ENCODE measurements at regions not wholly inside any gene's neighbourhood (a gene's known extent, or its start where the extent isn't known, plus 50 kb on each side); places are given as distances from the start of the nearest gene placed in this dataset.

DNA sequence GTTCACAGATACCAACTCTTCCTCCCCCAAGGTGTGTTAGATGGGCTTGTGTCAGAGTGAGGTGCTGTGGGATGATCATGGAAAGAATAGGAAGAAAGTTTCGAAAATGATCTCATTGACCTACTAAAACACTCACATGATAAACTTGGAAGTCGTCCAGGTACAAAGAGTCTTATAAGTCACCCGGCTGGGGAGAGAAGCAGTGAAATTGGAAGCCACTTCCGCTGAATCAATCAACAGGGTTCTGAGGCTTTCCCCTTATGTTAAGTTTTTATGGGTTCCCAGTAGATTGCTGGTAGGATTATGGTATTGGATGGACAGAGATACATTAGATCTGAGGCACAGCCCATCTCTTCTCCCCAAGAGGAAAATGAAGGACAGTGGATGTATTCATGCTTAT lies 218.8 kb upstream of the MSX2 start:
- no peak overlapping the region for H2AFZ ChIP-seq (ENCODE audit: low read length)
- FAIRE-seq (no peak), DNase-seq (ENCODE audit: low read depth in 1 of 2, low spot score in 2 of 2) (no peak)
- peaks cover 0 to 4% of the 10 kb centered on the region in 2 experiments; a peak in 1 of 4 replicates for H3K9me3 ChIP-seq (ENCODE audit: insufficient read depth in 2 of 2, low read depth in 1 of 2, low read length in 1 of 2)
- H3K27ac ChIP-seq (ENCODE audit: low read depth, low read length) = no peak overlapping the region
- no peak overlapping the region for H3K23ac ChIP-seq (ENCODE audit: insufficient read length)
- no peak overlapping the region for H2BK20ac ChIP-seq (ENCODE audit: low read length)
- no peaks in the 10 kb centered on the region; a peak in 1 of 7 replicates for H3K27me3 ChIP-seq (replicated peaks in 1 of 4; ENCODE audit: control insufficient read depth in 3 of 4, extremely low read depth in 1 of 4, insufficient read depth in 3 of 4, low read length in 3 of 4)
- H3K9ac ChIP-seq (replicated peaks in 1 of 4; ENCODE audit: extremely low read depth in 1 of 4, low read depth in 3 of 4, low read length in 3 of 4) = no peak overlapping the region
- no peak overlapping the region for H4K8ac ChIP-seq (ENCODE audit: extremely low read depth, insufficient read depth, low read length)
- no peak overlapping the region for H3K14ac ChIP-seq (ENCODE audit: insufficient read length)
- no peak overlapping the region for H4K91ac ChIP-seq (replicated peaks; ENCODE audit: insufficient read length, low read length)
- no peaks in the 10 kb centered on the region for H4K20me1 ChIP-seq (replicated peaks in 1 of 2; ENCODE audit: control insufficient read depth in 1 of 2, insufficient read depth in 2 of 2, low read length in 2 of 2)
- H3K56ac ChIP-seq (replicated peaks; ENCODE audit: insufficient read length, low read depth, low read length) = no peak overlapping the region
- H3K79me1 ChIP-seq (ENCODE audit: low read depth, low read length) = no peaks in the 10 kb centered on the region
- H3K4me1 ChIP-seq (replicated peaks in 1 of 4; ENCODE audit: control insufficient read depth in 3 of 4, insufficient read depth in 4 of 4, low read length in 3 of 4) = no peaks in the 10 kb centered on the region
- H3K36me3 ChIP-seq (ENCODE audit: control insufficient read depth in 2 of 4, insufficient read depth in 4 of 4, low read length in 3 of 4) = no peaks in the 10 kb centered on the region
- H2BK15ac ChIP-seq (ENCODE audit: low read length) = no peak overlapping the region
- no peak overlapping the region for H3K4me2 ChIP-seq (ENCODE audit: insufficient read depth in 1 of 2, low read depth in 2 of 2, low read length in 2 of 2)
- H2BK120ac ChIP-seq (replicated peaks; ENCODE audit: low read depth, low read length) = no peak overlapping the region
- H2BK5ac ChIP-seq (ENCODE audit: low read depth, low read length) = no peak overlapping the region
- no peaks in the 10 kb centered on the region for H3K23me2 ChIP-seq (ENCODE audit: low read depth, low read length)
- WGBS, 2 experiments (ENCODE audit: extremely low coverage in 1 of 2, insufficient coverage in 1 of 2, insufficient read length in 1 of 2, insufficient replicate concordance in 2 of 2, low coverage in 1 of 2, low lambda C conversion rate in 2 of 2, missing lambda C conversion rate in 1 of 2) = 87% methylated on average over 4 of the region's 4 CpGs; no CpG with 5 or more reads in 1 of the 2 experiments
- no peak overlapping the region for H3K4ac ChIP-seq (replicated peaks; ENCODE audit: insufficient read length, low read depth, low read length)
- no peak overlapping the region for H2BK12ac ChIP-seq (ENCODE audit: low read depth, low read length)
- H4K5ac ChIP-seq (ENCODE audit: insufficient read length, low read depth, low read length) = no peak overlapping the region
- H3K79me2 ChIP-seq (ENCODE audit: control insufficient read depth in 1 of 2, insufficient read depth in 2 of 2, low read length in 2 of 2) = no peaks in the 10 kb centered on the region
- no peak overlapping the region for H3K4me3 ChIP-seq (ENCODE audit: extremely low read depth in 1 of 4, insufficient read depth in 2 of 4, low read depth in 3 of 4, low read length in 4 of 4)
- CTCF ChIA-PET (ENCODE audit: partially characterized antibody) = no interaction called here
- no peak overlapping the region for H3K18ac ChIP-seq (ENCODE audit: extremely low read depth, low read length)
- POLR2A ChIA-PET (ENCODE audit: partially characterized antibody) = no interaction called here
- H2AK5ac ChIP-seq (ENCODE audit: low read depth, low read length) = no peak overlapping the region
- TF ChIP-seq TEAD4 (IDR thresholded peaks at IDR 0.05; ENCODE audit: low read depth, low read length) (no peak), FOSL1 (IDR thresholded peaks at IDR 0.05; ENCODE audit: insufficient read depth, low read depth, low read length) (no peak), KDM4A (IDR thresholded peaks at IDR 0.05; ENCODE audit: low read depth, low read length, severe bottlenecking) (no peak), ASH2L (IDR thresholded peaks at IDR 0.05; ENCODE audit: low read length) (no peak), JUND (IDR thresholded peaks at IDR 0.05; ENCODE audit: low read length) (no peak), RAD21 (IDR thresholded peaks at IDR 0.05 in 1 of 2, conservative IDR thresholded peaks at IDR 0.05 in 1 of 2; ENCODE audit: low read depth in 2 of 2, low read length in 2 of 2) (no peak), CHD1 (IDR thresholded peaks at IDR 0.05; ENCODE audit: low read depth, low read length) (no peak), SIN3A (conservative IDR thresholded peaks at IDR 0.05 in 1 of 2, IDR thresholded peaks at IDR 0.05 in 1 of 2; ENCODE audit: low read depth in 1 of 2, low read length in 2 of 2) (no peak), SAP30 (IDR thresholded peaks at IDR 0.05; ENCODE audit: insufficient read depth, insufficient replicate concordance, low read length) (no peak), EGR1 (IDR thresholded peaks at IDR 0.05; ENCODE audit: borderline replicate concordance, low read depth, low read length) (no peak), BRCA1 (IDR thresholded peaks at IDR 0.05; ENCODE audit: low read depth, low read length) (no peak), GABPA (IDR thresholded peaks at IDR 0.05; ENCODE audit: borderline replicate concordance, insufficient read depth, low read length) (no peak), MAFK (IDR thresholded peaks at IDR 0.05; ENCODE audit: low read depth, low read length) (no peak), TAF1 (IDR thresholded peaks at IDR 0.05; ENCODE audit: low read depth, low read length) (no peak)
- TF ChIP-seq, protein P1, sequence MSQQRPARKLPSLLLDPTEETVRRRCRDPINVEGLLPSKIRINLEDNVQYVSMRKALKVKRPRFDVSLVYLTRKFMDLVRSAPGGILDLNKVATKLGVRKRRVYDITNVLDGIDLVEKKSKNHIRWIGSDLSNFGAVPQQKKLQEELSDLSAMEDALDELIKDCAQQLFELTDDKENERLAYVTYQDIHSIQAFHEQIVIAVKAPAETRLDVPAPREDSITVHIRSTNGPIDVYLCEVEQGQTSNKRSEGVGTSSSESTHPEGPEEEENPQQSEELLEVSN (IDR thresholded peaks at IDR 0.05) = no peak
